ENCODE measurements at regions not wholly inside any gene's neighbourhood (a gene's known extent, or its start where the extent isn't known, plus 50 kb on each side); places are given as distances from the start of the nearest gene placed in this dataset.

- no peak overlapping the region for H4K12ac ChIP-seq (ENCODE audit: low read depth, low read length)
- H3K27me3 ChIP-seq (ENCODE audit: insufficient read depth, low read length): no peaks in the 10 kb centered on the region
- H3K18ac ChIP-seq (ENCODE audit: low read length): no peak overlapping the region
- H3K9me3 ChIP-seq (ENCODE audit: insufficient read depth, low read depth, low read length): peaks cover 2% of the 10 kb centered on the region
- no peak overlapping the region for H3K23ac ChIP-seq (ENCODE audit: low read length)
- H2AK5ac ChIP-seq (ENCODE audit: low read length): no peak overlapping the region
- no peak overlapping the region for H4K91ac ChIP-seq (ENCODE audit: low read depth, low read length)
- no peak overlapping the region for H4K8ac ChIP-seq (ENCODE audit: low read depth, low read length)
- no peak overlapping the region for H3K4ac ChIP-seq (ENCODE audit: low read depth, low read length)
- no peak overlapping the region for H2AFZ ChIP-seq (ENCODE audit: insufficient read depth, low read length, poor library complexity)
- no peaks in the 10 kb centered on the region for H3K79me1 ChIP-seq (ENCODE audit: low read length)
- no peak overlapping the region for H3K27ac ChIP-seq (ENCODE audit: low read depth, low read length)
- no peaks in the 10 kb centered on the region for H3K4me1 ChIP-seq (ENCODE audit: control insufficient read depth in 1 of 2, insufficient read depth in 2 of 2, low read length in 2 of 2)
- H2BK5ac ChIP-seq (ENCODE audit: low read depth, low read length, poor library complexity): no peak overlapping the region
- no peak overlapping the region for H2BK12ac ChIP-seq (ENCODE audit: low read length)
- H3K4me3 ChIP-seq (ENCODE audit: low read depth, low read length): no peak overlapping the region
- WGBS (ENCODE audit: extremely low coverage, insufficient coverage, insufficient read length): no CpG with 5 or more reads among the region's 2 CpGs
- H3K36me3 ChIP-seq (ENCODE audit: control insufficient read depth in 1 of 2, insufficient read depth in 2 of 2, low read length in 2 of 2): no peaks in the 10 kb centered on the region
- no peak overlapping the region for H2BK120ac ChIP-seq (ENCODE audit: insufficient read depth, low read length, poor library complexity)
- H3K9ac ChIP-seq (ENCODE audit: low read length): no peak overlapping the region
- H3K4me2 ChIP-seq (ENCODE audit: low read length): no peak overlapping the region
- no peak overlapping the region for H3K14ac ChIP-seq (ENCODE audit: low read length)
- no peak for DNase-seq
- no peaks in the 10 kb centered on the region for H3K79me2 ChIP-seq (ENCODE audit: control insufficient read depth, insufficient read depth, low read length, poor library complexity)
These were observed 152.3 kb downstream of the ATXN7L3B start for GRCh38 chr12:74689929-74690328.

GRCh38 chr12:74719447-74719846 is 181.8 kb downstream of the ATXN7L3B start:
- H3K79me2 ChIP-seq (ENCODE audit: control insufficient read depth, insufficient read depth, low read length, poor library complexity): no peaks in the 10 kb centered on the region
- WGBS (ENCODE audit: extremely low coverage, insufficient coverage, insufficient read length): no CpG with 5 or more reads among the region's 2 CpGs
- no peak overlapping the region for H3K14ac ChIP-seq (ENCODE audit: low read length)
- no peak overlapping the region for H3K23ac ChIP-seq (ENCODE audit: low read length)
- no peak overlapping the region for H3K4ac ChIP-seq (ENCODE audit: low read depth, low read length)
- H2BK120ac ChIP-seq (ENCODE audit: insufficient read depth, low read length, poor library complexity): no peak overlapping the region
- no peak overlapping the region for H3K9ac ChIP-seq (ENCODE audit: low read length)
- no peak overlapping the region for H3K4me3 ChIP-seq (ENCODE audit: low read depth, low read length)
- H3K36me3 ChIP-seq (ENCODE audit: control insufficient read depth in 1 of 2, insufficient read depth in 2 of 2, low read length in 2 of 2): no peaks in the 10 kb centered on the region
- no peak overlapping the region for H2BK12ac ChIP-seq (ENCODE audit: low read length)
- no peak overlapping the region for H4K12ac ChIP-seq (ENCODE audit: low read depth, low read length)
- H3K79me1 ChIP-seq (ENCODE audit: low read length): no peaks in the 10 kb centered on the region
- H2AFZ ChIP-seq (ENCODE audit: insufficient read depth, low read length, poor library complexity): no peak overlapping the region
- no peak overlapping the region for H3K27ac ChIP-seq (ENCODE audit: low read depth, low read length)
- H4K91ac ChIP-seq (ENCODE audit: low read depth, low read length): no peak overlapping the region
- no peak overlapping the region for H2AK5ac ChIP-seq (ENCODE audit: low read length)
- H3K4me2 ChIP-seq (ENCODE audit: low read length): no peak overlapping the region
- H2BK5ac ChIP-seq (ENCODE audit: low read depth, low read length, poor library complexity): no peak overlapping the region
- H3K27me3 ChIP-seq (ENCODE audit: insufficient read depth, low read length): no peaks in the 10 kb centered on the region
- H3K4me1 ChIP-seq (ENCODE audit: control insufficient read depth in 1 of 2, insufficient read depth in 2 of 2, low read length in 2 of 2): no peaks in the 10 kb centered on the region
- no peak for DNase-seq
- H3K9me3 ChIP-seq (ENCODE audit: insufficient read depth, low read depth, low read length): no peaks in the 10 kb centered on the region
- no peak overlapping the region for H4K8ac ChIP-seq (ENCODE audit: low read depth, low read length)
- H3K18ac ChIP-seq (ENCODE audit: low read length): no peak overlapping the region

GRCh38 chr12:74722709-74723108 is 185.1 kb downstream of the ATXN7L3B start:
- Histone ChIP-seq H2AK5ac (ENCODE audit: low read length) (no peak overlapping the region), H4K8ac (ENCODE audit: low read depth, low read length) (no peak overlapping the region), H3K18ac (ENCODE audit: low read length) (no peak overlapping the region), H2AFZ (ENCODE audit: insufficient read depth, low read length, poor library complexity) (no peak overlapping the region), H3K9me3 (ENCODE audit: insufficient read depth, low read depth, low read length) (no peaks in the 10 kb centered on the region), H4K91ac (ENCODE audit: low read depth, low read length) (no peak overlapping the region), H3K79me2 (ENCODE audit: control insufficient read depth, insufficient read depth, low read length, poor library complexity) (no peaks in the 10 kb centered on the region), H3K27me3 (ENCODE audit: insufficient read depth, low read length) (no peaks in the 10 kb centered on the region), H3K4me1 (ENCODE audit: control insufficient read depth in 1 of 2, insufficient read depth in 2 of 2, low read length in 2 of 2) (no peaks in the 10 kb centered on the region), H3K36me3 (ENCODE audit: control insufficient read depth in 1 of 2, insufficient read depth in 2 of 2, low read length in 2 of 2) (no peaks in the 10 kb centered on the region), H3K79me1 (ENCODE audit: low read length) (no peaks in the 10 kb centered on the region), H3K9ac (ENCODE audit: low read length) (no peak overlapping the region), H3K27ac (ENCODE audit: low read depth, low read length) (no peak overlapping the region), H3K4me3 (ENCODE audit: low read depth, low read length) (no peak overlapping the region), H2BK120ac (ENCODE audit: insufficient read depth, low read length, poor library complexity) (no peak overlapping the region), H3K4ac (ENCODE audit: low read depth, low read length) (no peak overlapping the region), H3K14ac (ENCODE audit: low read length) (no peak overlapping the region), H3K4me2 (ENCODE audit: low read length) (no peak overlapping the region), H4K12ac (ENCODE audit: low read depth, low read length) (no peak overlapping the region), H3K23ac (ENCODE audit: low read length) (no peak overlapping the region), H2BK5ac (ENCODE audit: low read depth, low read length, poor library complexity) (no peak overlapping the region), H2BK12ac (ENCODE audit: low read length) (no peak overlapping the region)
- DNase-seq: no peak
- no CpG with 5 or more reads among the region's 3 CpGs for WGBS (ENCODE audit: extremely low coverage, insufficient coverage, insufficient read length)

- Histone ChIP-seq H3K9me3 (ENCODE audit: insufficient read depth, low read depth, low read length) (no peaks in the 10 kb centered on the region), H3K27ac (ENCODE audit: low read depth, low read length) (no peak overlapping the region), H2BK120ac (ENCODE audit: insufficient read depth, low read length, poor library complexity) (no peak overlapping the region), H3K79me1 (ENCODE audit: low read length) (no peaks in the 10 kb centered on the region), H3K4me1 (ENCODE audit: control insufficient read depth in 1 of 2, insufficient read depth in 2 of 2, low read length in 2 of 2) (no peaks in the 10 kb centered on the region), H3K4ac (ENCODE audit: low read depth, low read length) (no peak overlapping the region), H3K4me3 (ENCODE audit: low read depth, low read length) (no peak overlapping the region), H3K18ac (ENCODE audit: low read length) (no peak overlapping the region), H3K36me3 (ENCODE audit: control insufficient read depth in 1 of 2, insufficient read depth in 2 of 2, low read length in 2 of 2) (no peaks in the 10 kb centered on the region), H3K79me2 (ENCODE audit: control insufficient read depth, insufficient read depth, low read length, poor library complexity) (no peaks in the 10 kb centered on the region), H4K91ac (ENCODE audit: low read depth, low read length) (no peak overlapping the region), H2AK5ac (ENCODE audit: low read length) (no peak overlapping the region), H4K8ac (ENCODE audit: low read depth, low read length) (no peak overlapping the region), H2BK5ac (ENCODE audit: low read depth, low read length, poor library complexity) (no peak overlapping the region), H2BK12ac (ENCODE audit: low read length) (no peak overlapping the region), H3K9ac (ENCODE audit: low read length) (no peak overlapping the region), H3K14ac (ENCODE audit: low read length) (no peak overlapping the region), H3K4me2 (ENCODE audit: low read length) (no peak overlapping the region), H3K23ac (ENCODE audit: low read length) (no peak overlapping the region), H2AFZ (ENCODE audit: insufficient read depth, low read length, poor library complexity) (no peak overlapping the region), H4K12ac (ENCODE audit: low read depth, low read length) (no peak overlapping the region), H3K27me3 (ENCODE audit: insufficient read depth, low read length) (no peaks in the 10 kb centered on the region)
- peak in 1 of 2 donors; percentile 22 for DNase-seq
- WGBS (ENCODE audit: extremely low coverage, insufficient coverage, insufficient read length): no CpG with 5 or more reads among the region's 1 CpG
These were observed 187.5 kb downstream of the ATXN7L3B start for GRCh38 chr12:74725154-74725553.
